ENCODE measurements at regions not wholly inside any gene's neighbourhood (a gene's known extent, or its start where the extent isn't known, plus 50 kb on each side); places are given as distances from the start of the nearest gene placed in this dataset.

DNA sequence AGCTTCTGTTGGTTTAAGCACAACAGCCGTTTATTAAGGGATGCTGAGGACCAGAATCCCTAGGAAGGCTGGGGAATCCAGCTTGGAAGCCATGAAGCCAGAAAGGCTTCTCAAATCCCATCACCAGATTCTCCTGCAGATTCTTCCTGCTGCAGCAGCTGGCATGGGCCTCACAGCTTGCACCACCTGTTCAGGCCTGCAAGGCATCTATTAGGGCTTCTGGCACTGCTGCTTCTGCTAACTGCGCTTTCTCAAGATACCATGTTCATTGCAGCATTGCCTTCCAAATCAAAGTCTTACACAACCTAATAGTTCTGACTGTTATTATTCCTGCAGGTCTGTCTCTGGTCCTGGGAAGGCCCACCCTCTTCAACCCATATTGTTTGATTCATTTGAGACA is 51.2 kb upstream of the ZNF366 start:
- TF ChIP-seq, protein P1, sequence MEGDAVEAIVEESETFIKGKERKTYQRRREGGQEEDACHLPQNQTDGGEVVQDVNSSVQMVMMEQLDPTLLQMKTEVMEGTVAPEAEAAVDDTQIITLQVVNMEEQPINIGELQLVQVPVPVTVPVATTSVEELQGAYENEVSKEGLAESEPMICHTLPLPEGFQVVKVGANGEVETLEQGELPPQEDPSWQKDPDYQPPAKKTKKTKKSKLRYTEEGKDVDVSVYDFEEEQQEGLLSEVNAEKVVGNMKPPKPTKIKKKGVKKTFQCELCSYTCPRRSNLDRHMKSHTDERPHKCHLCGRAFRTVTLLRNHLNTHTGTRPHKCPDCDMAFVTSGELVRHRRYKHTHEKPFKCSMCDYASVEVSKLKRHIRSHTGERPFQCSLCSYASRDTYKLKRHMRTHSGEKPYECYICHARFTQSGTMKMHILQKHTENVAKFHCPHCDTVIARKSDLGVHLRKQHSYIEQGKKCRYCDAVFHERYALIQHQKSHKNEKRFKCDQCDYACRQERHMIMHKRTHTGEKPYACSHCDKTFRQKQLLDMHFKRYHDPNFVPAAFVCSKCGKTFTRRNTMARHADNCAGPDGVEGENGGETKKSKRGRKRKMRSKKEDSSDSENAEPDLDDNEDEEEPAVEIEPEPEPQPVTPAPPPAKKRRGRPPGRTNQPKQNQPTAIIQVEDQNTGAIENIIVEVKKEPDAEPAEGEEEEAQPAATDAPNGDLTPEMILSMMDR (IDR thresholded peaks at IDR 0.05), result no peak
- TF ChIP-seq POLR2A (IDR thresholded peaks at IDR 0.05), result no peak
